ENCODE measurements at regions not wholly inside any gene's neighbourhood (a gene's known extent, or its start where the extent isn't known, plus 50 kb on each side); places are given as distances from the start of the nearest gene placed in this dataset.

DNA sequence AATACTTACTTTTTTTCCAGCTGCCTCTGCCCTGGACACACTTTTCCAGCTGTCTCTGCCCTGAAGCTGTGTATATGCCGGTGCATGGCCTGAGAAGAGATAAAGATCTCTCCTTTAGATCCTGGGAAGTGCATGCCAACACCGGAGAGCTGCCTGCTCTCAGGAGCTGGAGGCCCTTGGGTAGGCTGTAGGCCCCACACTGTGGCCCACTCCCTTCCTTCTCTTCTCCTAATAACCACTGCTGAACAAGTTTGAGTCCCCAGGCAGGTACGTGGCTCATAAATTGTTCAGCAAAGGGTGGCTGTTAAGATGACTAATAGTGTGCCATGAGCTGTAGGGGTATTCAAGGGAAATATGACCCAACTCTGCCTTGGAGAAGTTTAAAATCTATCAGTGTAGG, 102.5 kb downstream of the CD24 start:
- ChIA-PET RAD21 (ENCODE audit: low non-redundant PET in 1 of 2, low total read pairs in 2 of 2, uncharacterized antibody in 2 of 2, unreplicated experiment in 2 of 2) (no interaction called here), CTCF (no interaction called here), POLR2A (no interaction called here)
- Histone ChIP-seq H3K4me3 (replicated peaks in 1 of 2; ENCODE audit: low read depth in 1 of 2, low read length in 2 of 2) (no peak overlapping the region), H3K9ac (ENCODE audit: low read length) (no peak overlapping the region), H3K4me1 (ENCODE audit: control insufficient read depth in 1 of 2, insufficient read depth in 2 of 2, low read length in 2 of 2) (peaks cover 0 to 36% of the 10 kb centered on the region in 2 experiments; a peak in 2 of 4 replicates), H4K20me1 (ENCODE audit: insufficient read depth) (no peaks in the 10 kb centered on the region), H3K4me2 (ENCODE audit: low read length) (peak overlapping the region; percentile 23), H3K27me3 (ENCODE audit: insufficient read depth, low read length) (no peaks in the 10 kb centered on the region), H3K9me3 (ENCODE audit: control insufficient read depth in 1 of 2, insufficient read depth in 1 of 2, low read depth in 1 of 2, low read length in 2 of 2) (peaks cover 0 to 4% of the 10 kb centered on the region in 2 experiments; a peak in 2 of 4 replicates), H3K79me2 (ENCODE audit: insufficient read depth, low read length) (no peaks in the 10 kb centered on the region), H3K27ac (ENCODE audit: low read depth, low read length) (no peak overlapping the region), H2AFZ (ENCODE audit: low read depth, low read length, poor library complexity, severe bottlenecking) (peak overlapping the region; percentile 68), H3K36me3 (ENCODE audit: control insufficient read depth in 1 of 2, insufficient read depth in 2 of 2, low read length in 2 of 2) (no peaks in the 10 kb centered on the region), H3K9me2 (ENCODE audit: insufficient read depth) (no peaks in the 10 kb centered on the region)
- BruUV-seq (replicated peaks), result no TSS peak
- ATAC-seq (peak; percentile 35; the same call in 1 of the 2 replicates), DNase-seq (ENCODE audit: low read depth, low spot score) (no peak)
- TF ChIP-seq RAD21 (IDR thresholded peaks at IDR 0.05; ENCODE audit: low read depth) (no peak), TCF7L2 (IDR thresholded peaks at IDR 0.05; ENCODE audit: borderline replicate concordance, extremely low read depth, insufficient read depth, insufficient read length) (no peak), EGR1 (IDR thresholded peaks at IDR 0.05; ENCODE audit: low read depth) (no peak), ZNF274 (IDR thresholded peaks at IDR 0.05; ENCODE audit: low read depth, low read length) (no peak), SP1 (IDR thresholded peaks at IDR 0.05; ENCODE audit: low read depth) (no peak), SRF (IDR thresholded peaks at IDR 0.05; ENCODE audit: low read depth) (no peak), EZH2phosphoT487 (IDR thresholded peaks at IDR 0.05; ENCODE audit: borderline replicate concordance) (no peak)
- TF ChIP-seq, protein P1, sequence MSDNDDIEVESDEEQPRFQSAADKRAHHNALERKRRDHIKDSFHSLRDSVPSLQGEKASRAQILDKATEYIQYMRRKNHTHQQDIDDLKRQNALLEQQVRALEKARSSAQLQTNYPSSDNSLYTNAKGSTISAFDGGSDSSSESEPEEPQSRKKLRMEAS (IDR thresholded peaks at IDR 0.05), result no peak
- TF ChIP-seq, protein P2, sequence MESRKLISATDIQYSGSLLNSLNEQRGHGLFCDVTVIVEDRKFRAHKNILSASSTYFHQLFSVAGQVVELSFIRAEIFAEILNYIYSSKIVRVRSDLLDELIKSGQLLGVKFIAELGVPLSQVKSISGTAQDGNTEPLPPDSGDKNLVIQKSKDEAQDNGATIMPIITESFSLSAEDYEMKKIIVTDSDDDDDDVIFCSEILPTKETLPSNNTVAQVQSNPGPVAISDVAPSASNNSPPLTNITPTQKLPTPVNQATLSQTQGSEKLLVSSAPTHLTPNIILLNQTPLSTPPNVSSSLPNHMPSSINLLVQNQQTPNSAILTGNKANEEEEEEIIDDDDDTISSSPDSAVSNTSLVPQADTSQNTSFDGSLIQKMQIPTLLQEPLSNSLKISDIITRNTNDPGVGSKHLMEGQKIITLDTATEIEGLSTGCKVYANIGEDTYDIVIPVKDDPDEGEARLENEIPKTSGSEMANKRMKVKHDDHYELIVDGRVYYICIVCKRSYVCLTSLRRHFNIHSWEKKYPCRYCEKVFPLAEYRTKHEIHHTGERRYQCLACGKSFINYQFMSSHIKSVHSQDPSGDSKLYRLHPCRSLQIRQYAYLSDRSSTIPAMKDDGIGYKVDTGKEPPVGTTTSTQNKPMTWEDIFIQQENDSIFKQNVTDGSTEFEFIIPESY (IDR thresholded peaks at IDR 0.05; ENCODE audit: extremely low read depth, insufficient replicate concordance, low read length), result no peak
- intact Hi-C loops (cut with micrococcal nuclease), result no loop called here
